ENCODE measurements at regions not wholly inside any gene's neighbourhood (a gene's known extent, or its start where the extent isn't known, plus 50 kb on each side); places are given as distances from the start of the nearest gene placed in this dataset.

DNA sequence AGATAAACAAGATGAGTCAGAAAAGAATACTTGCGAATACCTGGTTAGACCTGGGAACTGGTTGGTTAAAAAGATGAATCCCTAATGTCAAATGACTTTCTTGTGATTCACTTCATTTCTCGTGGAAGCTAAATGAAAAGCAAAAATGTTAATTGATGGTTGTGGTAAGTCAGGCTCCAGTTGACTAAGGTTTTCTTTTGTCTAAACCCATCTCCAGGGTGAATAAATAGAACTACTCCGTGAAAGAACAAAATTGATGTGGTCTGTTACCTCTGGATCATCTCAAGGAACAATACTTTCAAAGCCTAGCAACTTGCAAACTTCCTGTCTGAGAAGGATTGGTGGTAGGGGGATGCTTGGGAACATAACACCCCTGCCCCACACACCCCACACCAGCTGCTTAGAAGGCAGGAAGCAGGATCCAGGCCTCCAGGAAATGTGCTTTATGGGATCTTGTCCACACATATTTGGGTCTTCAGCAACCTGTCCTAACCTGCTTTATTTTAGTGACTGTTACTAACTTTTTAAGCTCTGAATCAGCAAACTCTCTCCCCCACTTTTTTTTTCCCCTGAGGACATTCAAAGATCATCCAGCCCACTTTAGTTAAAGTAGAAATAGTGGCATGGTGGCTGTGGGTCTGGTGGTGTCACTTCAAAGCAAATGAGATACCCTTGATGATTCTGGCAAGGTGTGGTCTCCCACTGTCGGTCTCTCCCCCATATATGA is 60.4 kb upstream of the PTHLH start:
- Histone ChIP-seq H3K36me3 (ENCODE audit: insufficient read depth, low read length) (no peaks in the 10 kb centered on the region), H3K4me2 (ENCODE audit: low read depth, low read length, poor library complexity, severe bottlenecking) (no peak overlapping the region), H3F3A (ENCODE audit: low read depth) (no peaks in the 10 kb centered on the region), H3K4me1 (ENCODE audit: insufficient read depth, low read length, poor library complexity, severe bottlenecking) (peaks cover 11% of the 10 kb centered on the region), H3K79me2 (ENCODE audit: insufficient read depth, low read length) (no peaks in the 10 kb centered on the region), H2AFZ (ENCODE audit: low read length) (no peak overlapping the region), H3K9ac (ENCODE audit: low read depth, low read length, poor library complexity, severe bottlenecking) (no peak overlapping the region), H3K27me3 (ENCODE audit: insufficient read depth, low read length, poor library complexity, severe bottlenecking) (no peaks in the 10 kb centered on the region), H4K20me1 (ENCODE audit: insufficient read depth, low read length, poor library complexity, severe bottlenecking) (no peaks in the 10 kb centered on the region), H3K4me3 (ENCODE audit: low read length, poor library complexity, severe bottlenecking) (no peak overlapping the region), H3K9me3 (ENCODE audit: insufficient read depth, low read depth, low read length) (no peaks in the 10 kb centered on the region), H3K9me2 (replicated peaks; ENCODE audit: low read depth, low read length) (no peaks in the 10 kb centered on the region)
- no peak for TF ChIP-seq EZH2phosphoT487 (IDR thresholded peaks at IDR 0.05; ENCODE audit: borderline replicate concordance)
- no peak for TF ChIP-seq CTCF (conservative IDR thresholded peaks at IDR 0.05; ENCODE audit: low read length)

DNA sequence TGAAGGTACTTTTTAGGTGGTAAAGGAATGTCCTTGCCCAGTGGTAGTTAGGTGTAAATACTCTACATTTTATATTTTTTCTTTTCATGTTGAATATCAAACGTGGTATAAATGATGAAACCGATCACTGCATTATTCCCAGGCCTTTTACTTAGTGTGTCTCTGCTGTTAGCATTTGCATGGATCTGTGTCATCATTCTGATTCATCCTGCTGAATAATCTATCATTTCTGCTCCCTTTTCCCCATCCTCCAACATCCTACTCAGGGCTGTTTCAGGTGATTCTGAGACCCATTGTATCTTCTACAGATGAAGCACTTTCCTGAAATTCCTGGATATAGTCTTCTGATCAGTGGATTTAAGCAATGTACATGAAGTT is 61.0 kb upstream of the PTHLH start:
- Histone ChIP-seq H3K36me3 (ENCODE audit: insufficient read depth, low read length) (no peaks in the 10 kb centered on the region), H4K20me1 (ENCODE audit: insufficient read depth, low read length, poor library complexity, severe bottlenecking) (no peaks in the 10 kb centered on the region), H2AFZ (ENCODE audit: low read length) (no peak overlapping the region), H3K27me3 (ENCODE audit: insufficient read depth, low read length, poor library complexity, severe bottlenecking) (no peaks in the 10 kb centered on the region), H3K4me3 (ENCODE audit: low read length, poor library complexity, severe bottlenecking) (no peak overlapping the region), H3K9me2 (replicated peaks; ENCODE audit: low read depth, low read length) (no peaks in the 10 kb centered on the region), H3K9me3 (ENCODE audit: insufficient read depth, low read depth, low read length) (no peaks in the 10 kb centered on the region), H3K9ac (ENCODE audit: low read depth, low read length, poor library complexity, severe bottlenecking) (no peak overlapping the region), H3K4me2 (ENCODE audit: low read depth, low read length, poor library complexity, severe bottlenecking) (no peak overlapping the region), H3K79me2 (ENCODE audit: insufficient read depth, low read length) (no peaks in the 10 kb centered on the region), H3K4me1 (ENCODE audit: insufficient read depth, low read length, poor library complexity, severe bottlenecking) (peaks cover 5% of the 10 kb centered on the region), H3F3A (ENCODE audit: low read depth) (no peaks in the 10 kb centered on the region)
- TF ChIP-seq CTCF (conservative IDR thresholded peaks at IDR 0.05; ENCODE audit: low read length) (no peak), EZH2phosphoT487 (IDR thresholded peaks at IDR 0.05; ENCODE audit: borderline replicate concordance) (no peak)

DNA sequence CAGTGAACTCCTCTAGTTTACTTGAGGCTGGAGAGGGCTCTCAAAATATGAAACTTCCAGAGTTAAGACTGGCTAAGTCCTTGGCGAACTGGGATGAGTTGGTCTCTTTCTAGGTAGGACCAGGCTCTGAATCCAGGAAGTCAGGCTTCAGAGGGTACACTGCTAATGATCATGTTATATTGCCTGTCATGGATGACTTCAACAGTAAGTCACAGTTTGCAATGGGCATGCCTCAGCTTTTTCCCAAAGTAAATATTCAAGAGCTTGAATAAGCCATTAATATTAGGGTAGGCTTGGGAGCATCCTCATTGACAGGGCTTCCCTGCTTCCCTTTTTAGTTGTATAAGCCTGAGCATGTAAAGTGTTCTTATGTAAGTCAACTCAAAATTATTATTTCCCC is 61.7 kb upstream of the PTHLH start:
- no peak for TF ChIP-seq CTCF (conservative IDR thresholded peaks at IDR 0.05; ENCODE audit: low read length)
- TF ChIP-seq EZH2phosphoT487 (IDR thresholded peaks at IDR 0.05; ENCODE audit: borderline replicate concordance), result no peak
- no peaks in the 10 kb centered on the region for H3K79me2 ChIP-seq (ENCODE audit: insufficient read depth, low read length)
- H4K20me1 ChIP-seq (ENCODE audit: insufficient read depth, low read length, poor library complexity, severe bottlenecking), result no peaks in the 10 kb centered on the region
- H3K27me3 ChIP-seq (ENCODE audit: insufficient read depth, low read length, poor library complexity, severe bottlenecking), result no peaks in the 10 kb centered on the region
- no peak overlapping the region for H3K9ac ChIP-seq (ENCODE audit: low read depth, low read length, poor library complexity, severe bottlenecking)
- H2AFZ ChIP-seq (ENCODE audit: low read length), result no peak overlapping the region
- no peaks in the 10 kb centered on the region for H3K9me3 ChIP-seq (ENCODE audit: insufficient read depth, low read depth, low read length)
- H3K4me2 ChIP-seq (ENCODE audit: low read depth, low read length, poor library complexity, severe bottlenecking), result no peak overlapping the region
- H3F3A ChIP-seq (ENCODE audit: low read depth), result no peaks in the 10 kb centered on the region
- no peaks in the 10 kb centered on the region for H3K9me2 ChIP-seq (replicated peaks; ENCODE audit: low read depth, low read length)
- H3K4me3 ChIP-seq (ENCODE audit: low read length, poor library complexity, severe bottlenecking), result no peak overlapping the region
- peaks cover 5% of the 10 kb centered on the region for H3K4me1 ChIP-seq (ENCODE audit: insufficient read depth, low read length, poor library complexity, severe bottlenecking)
- no peaks in the 10 kb centered on the region for H3K36me3 ChIP-seq (ENCODE audit: insufficient read depth, low read length)
